Stimulated activated CD4-positive, alpha-beta T cell treated with anti-CD3 and anti-CD28 coated beads, Interleukin-4, amount 100 ng/mL, for 1 hour (primary cell): ENCODE measurements at regions not wholly inside any gene's neighbourhood (a gene's known extent, or its start where the extent isn't known, plus 50 kb on each side); places are given as distances from the start of the nearest gene placed in this dataset.
"Not testable (repeated sequence)": the region's sequence is repeated elsewhere in the genome, so short reads cannot be mapped to it uniquely, and the experiment has no call there.

Source experiments
- DNase-seq: peaks from one replicate; pipeline ENCODE4 v3.0.0-alpha.2; 2020

- no peak for DNase-seq
Observed at GRCh38 chr20:33908336-33908735, 85.4 kb upstream of the RALY start.

- no peak for DNase-seq
Observed at GRCh38 chr20:33908868-33909267, 84.8 kb upstream of the RALY start.

GRCh38 chr20:33909331-33909921 lies 84.3 kb upstream of the RALY start:
- no peak for DNase-seq

- DNase-seq: no peak
Observed at GRCh38 chr20:33910056-33910455, 83.7 kb upstream of the RALY start.

- no peak for DNase-seq
Observed at GRCh38 chr20:33910529-33911327, 83.0 kb upstream of the RALY start.

GRCh38 chr20:33914919-33915318 lies 78.8 kb upstream of the RALY start:
- DNase-seq: peak; percentile 17

- DNase-seq: peak; percentile 62
Observed at GRCh38 chr20:33915726-33916331, 77.9 kb upstream of the RALY start.

GRCh38 chr20:33916768-33917167 lies 76.9 kb upstream of the RALY start:
- DNase-seq: no peak

- DNase-seq: no peak
Observed at GRCh38 chr20:33917831-33918525, 75.7 kb upstream of the RALY start.

GRCh38 chr20:33918662-33919061 lies 75.0 kb upstream of the RALY start:
- no peak for DNase-seq

- DNase-seq: no peak
Observed at GRCh38 chr20:33919653-33920052, 74.1 kb upstream of the RALY start.

GRCh38 chr20:33922224-33922623 lies 71.5 kb upstream of the RALY start:
- DNase-seq: no peak

- DNase-seq: no peak
Observed at GRCh38 chr20:33923740-33924139, 70.0 kb upstream of the RALY start.

GRCh38 chr20:33925867-33926266 lies 67.8 kb upstream of the RALY start:
- no peak for DNase-seq

- no peak for DNase-seq
Observed at GRCh38 chr20:33926425-33926824, 67.3 kb upstream of the RALY start.

GRCh38 chr20:33927724-33928123 lies 66.0 kb upstream of the RALY start:
- DNase-seq: no peak

- DNase-seq: no peak
Observed at GRCh38 chr20:33929917-33930316, 63.8 kb upstream of the RALY start.

GRCh38 chr20:33933469-33933909 lies 60.2 kb upstream of the RALY start:
- DNase-seq: peak; percentile 46

GRCh38 chr20:33936656-33937055 lies 57.1 kb upstream of the RALY start:
- DNase-seq: no peak

GRCh38 chr20:33939031-33939430 lies 54.7 kb upstream of the RALY start:
- not testable (repeated sequence) for DNase-seq

GRCh38 chr20:33940666-33941065 lies 53.0 kb upstream of the RALY start:
- no peak for DNase-seq
